ENCODE measurements at regions not wholly inside any gene's neighbourhood (a gene's known extent, or its start where the extent isn't known, plus 50 kb on each side); places are given as distances from the start of the nearest gene placed in this dataset.
A peak's percentile ranks its signal among the peaks of the same experiment; 100 is the strongest.

DNA sequence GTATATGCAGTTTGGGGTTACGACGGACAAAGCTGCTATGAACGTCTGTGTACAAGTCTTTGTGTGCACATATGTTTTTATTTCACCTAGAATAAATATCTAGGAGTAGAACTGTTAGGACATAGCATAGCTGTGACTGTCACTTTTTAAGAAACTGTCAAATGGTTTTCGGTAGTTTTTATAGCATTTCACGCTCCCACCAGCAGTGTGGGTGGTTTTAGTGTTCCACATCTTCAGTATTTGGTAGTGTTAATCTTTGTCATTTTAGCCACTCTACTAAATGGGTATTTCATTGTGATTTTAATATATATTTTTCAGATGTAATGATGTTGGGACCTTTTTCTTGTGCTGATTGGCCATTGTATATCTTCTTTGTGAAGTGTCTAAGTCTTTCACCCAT lies 109.1 kb upstream of the BCAT1 start:
- no peak for DNase-seq (ENCODE audit: low read depth)

- no peak for DNase-seq (ENCODE audit: low read depth)
Measured at GRCh38 chr12:25056486-25057130, 107.7 kb upstream of the BCAT1 start.

- DNase-seq (ENCODE audit: low read depth): no peak
Measured at GRCh38 chr12:25056011-25056410, 107.1 kb upstream of the BCAT1 start.

GRCh38 chr12:25054783-25055144 lies 105.9 kb upstream of the BCAT1 start:
- DNase-seq (ENCODE audit: low read depth): no peak

DNA sequence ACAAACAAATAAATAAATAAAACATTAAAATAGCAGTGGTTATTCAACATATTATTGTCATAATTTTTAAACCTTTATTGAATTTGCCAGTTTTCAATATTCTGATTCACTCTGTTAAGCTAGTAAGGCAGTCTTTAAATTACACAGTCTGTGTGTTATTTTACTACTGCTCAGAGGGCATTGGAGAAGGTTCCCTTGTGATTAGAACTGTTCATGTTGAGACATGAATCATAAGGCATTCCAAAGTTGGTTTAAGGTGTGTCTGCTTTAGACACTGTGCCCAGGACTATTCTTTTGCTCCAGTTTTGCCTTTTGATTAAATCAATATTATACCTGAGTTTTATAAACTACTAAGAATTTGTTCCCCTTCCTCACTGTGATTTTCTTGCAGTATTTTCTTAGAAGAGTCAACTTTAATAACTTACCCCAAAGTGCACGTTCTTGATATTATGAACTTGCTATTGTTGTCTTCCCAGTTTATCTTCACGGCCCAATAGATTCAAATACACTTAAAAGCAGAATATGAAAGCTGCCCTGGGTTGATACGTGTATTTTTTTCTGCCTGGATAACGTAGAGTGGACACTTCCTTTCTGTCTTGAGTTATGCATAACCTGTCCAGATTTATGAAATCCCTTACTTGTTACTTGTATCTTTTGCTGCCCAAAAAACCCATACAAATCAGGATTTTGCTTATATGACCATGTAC lies 105.3 kb upstream of the BCAT1 start:
- DNase-seq (ENCODE audit: low read depth): no peak

DNA sequence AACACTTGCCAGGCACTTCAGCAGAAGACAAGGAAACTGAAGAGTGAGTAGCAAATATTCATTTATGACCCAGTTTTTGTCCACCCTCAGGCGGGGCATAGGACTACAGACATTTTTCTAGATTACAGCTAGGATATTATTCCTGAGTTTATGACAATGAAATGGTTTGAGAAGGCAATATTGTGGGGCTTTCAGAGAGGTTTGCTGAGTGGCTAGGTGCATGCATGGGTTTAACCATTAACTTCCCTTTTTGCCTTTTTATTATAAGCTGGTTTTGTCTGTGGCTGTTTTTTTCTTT lies 104.0 kb upstream of the BCAT1 start:
- no peak for DNase-seq (ENCODE audit: low read depth)

DNA sequence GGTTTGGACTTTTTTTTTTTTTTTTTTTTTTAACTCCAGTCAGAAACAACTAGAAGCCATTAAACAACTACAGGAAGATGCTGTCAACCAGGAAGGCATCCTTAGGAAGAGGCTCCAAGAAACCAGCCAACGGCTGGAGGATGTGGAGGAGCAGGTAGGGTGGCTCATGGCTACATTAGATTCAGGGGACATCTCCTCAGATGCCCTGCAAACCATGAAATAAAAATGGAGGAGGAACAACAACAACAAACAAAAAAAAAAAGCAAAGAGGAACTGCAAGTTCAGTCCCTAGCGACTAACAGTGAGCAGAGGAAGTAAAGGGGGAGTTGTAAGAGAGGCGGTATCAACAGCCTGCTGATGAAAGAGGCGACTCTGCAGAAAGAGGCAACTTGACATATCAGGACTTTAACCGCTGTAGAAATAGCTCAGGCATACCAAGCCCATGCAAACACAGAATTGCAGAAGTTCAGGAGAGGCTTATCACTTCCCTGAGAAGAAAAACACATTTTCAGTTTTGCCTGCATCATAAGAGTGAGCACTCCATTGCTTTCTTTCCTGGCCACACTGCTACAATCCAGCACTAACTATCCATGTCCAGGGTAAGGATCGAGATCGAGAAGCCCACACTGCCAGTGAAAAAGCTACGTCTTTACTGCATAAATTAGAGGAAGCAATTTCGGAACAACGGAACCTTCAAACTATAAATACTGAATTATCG lies 103.5 kb upstream of the BCAT1 start:
- no peak for DNase-seq (ENCODE audit: low read depth)

DNA sequence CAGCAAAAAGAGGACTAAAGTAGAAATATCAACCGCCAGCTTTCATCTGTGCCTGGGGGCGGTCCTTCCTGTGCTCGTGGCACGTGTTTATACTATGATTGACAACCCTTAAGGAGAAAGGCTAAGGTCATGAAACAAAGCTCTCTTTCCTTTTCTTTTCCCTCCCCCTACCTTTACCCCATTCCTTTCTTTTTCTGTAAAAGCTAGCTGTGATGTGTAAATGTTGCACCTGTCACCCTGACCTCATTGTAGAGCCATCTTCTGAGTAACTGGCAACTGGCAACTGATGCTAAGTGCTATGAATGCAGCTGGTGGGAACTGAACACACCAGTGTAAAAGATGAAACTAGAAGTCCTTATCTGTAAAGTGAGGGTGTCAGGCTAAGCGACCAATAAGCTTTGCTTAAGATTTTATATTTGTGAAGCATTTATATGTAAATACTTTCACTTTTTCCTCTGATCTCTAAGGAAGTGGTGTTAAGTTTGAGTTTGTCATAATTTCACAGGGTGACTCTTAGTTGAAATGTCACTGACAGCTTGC lies 102.8 kb upstream of the BCAT1 start:
- DNase-seq (ENCODE audit: low read depth): no peak

DNA sequence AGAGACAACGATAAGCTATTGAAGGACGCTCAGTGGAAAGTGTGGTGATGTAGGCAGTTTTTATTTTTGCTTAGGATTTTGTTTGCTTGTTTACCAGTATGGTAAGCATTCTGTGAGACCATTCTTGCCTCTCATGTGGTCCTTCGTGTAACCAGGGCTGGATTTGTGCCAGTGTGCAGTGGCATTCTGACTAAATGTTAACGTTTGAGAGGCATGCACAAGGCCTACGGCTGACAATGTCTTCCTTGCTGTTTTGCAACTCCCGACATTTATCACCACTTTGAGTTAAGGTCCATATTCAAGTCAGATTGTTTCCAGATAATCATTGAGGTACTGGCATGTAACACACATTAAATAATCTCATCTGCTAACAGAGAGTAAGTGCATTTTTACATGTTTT lies 102.3 kb upstream of the BCAT1 start:
- DNase-seq (ENCODE audit: low read depth): no peak

DNA sequence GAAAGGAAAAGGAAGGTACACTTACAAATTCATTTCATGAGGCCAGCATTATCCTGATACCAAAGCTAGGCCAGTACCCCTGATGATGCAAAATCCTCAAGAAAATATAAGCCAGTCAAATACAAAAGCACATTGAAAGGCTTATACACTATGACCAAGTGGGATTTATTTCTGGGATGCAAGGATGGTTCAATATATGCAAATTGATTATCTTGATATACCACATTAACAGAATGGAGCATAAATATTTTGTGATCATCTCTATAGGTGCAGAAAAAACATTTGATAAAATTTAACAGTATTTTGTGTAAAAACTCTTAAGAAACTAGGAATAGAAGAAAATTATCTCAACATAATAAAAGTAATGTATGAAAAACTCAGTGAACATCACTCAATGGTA lies 97.0 kb upstream of the BCAT1 start:
- DNase-seq (ENCODE audit: low read depth): no peak

DNA sequence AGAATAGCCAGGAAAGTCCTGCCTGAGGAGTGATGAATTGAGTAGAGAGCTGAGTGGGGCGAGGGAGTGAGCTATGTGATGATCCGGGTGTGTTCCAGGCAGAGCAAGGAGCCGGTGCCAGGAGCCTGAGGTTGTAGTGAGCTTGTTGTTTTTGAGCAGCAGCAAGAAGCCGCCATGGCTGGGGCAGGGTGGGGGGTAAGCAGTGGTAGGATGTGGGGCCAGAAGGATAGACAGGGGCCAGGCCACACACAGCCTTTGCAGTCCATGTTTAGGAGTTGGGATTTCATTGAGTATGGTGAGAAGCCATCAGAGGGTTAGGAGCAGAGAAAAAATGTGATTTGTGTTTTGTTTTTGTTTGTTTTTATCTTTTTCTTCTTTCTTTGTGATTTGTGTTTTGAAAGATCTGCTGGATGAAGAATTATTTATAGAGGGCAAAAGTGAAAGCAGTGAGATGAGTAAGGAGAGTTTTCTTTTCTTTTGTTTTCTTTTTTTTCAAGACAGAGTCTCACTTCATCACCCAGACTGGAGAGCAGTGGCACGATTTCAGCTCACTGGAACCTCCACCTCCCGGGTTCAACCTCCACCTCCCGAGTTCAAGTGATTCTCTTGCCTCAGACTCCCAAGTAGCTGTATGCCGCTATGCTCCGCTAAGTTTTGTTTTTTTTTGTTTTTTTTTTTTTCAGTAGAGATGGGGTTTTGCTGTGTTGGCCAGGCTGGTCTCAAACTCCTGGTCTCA lies 92.3 kb upstream of the BCAT1 start:
- DNase-seq (ENCODE audit: low read depth): no peak

- no peak for DNase-seq (ENCODE audit: low read depth)
Measured at GRCh38 chr12:25040593-25040992, 91.7 kb upstream of the BCAT1 start.

- no peak for DNase-seq (ENCODE audit: low read depth)
Measured at GRCh38 chr12:25034676-25035075, 85.8 kb upstream of the BCAT1 start.

- DNase-seq (ENCODE audit: low read depth): no peak
Measured at GRCh38 chr12:25025951-25026490, 77.1 kb upstream of the BCAT1 start.

- no peak for DNase-seq (ENCODE audit: low read depth)
Measured at GRCh38 chr12:25025260-25025659, 76.4 kb upstream of the BCAT1 start.

DNA sequence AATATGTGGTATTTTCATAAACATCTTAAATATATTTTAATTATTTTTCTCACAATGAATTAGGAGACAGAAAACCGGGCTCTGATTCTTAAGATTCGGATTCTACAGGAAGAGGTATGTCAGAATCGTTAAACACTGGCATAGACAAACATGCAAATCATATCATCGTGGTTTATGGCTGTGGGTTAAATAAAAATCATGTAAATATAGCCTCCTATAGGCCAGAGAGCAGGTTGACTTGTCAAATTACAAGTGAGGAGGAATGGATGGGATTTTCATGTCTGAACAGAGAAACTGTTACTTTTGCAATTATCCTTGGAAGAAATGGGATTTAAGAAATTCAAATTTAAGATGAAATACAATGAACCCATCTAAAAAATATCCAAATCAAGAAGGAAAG lies 74.9 kb upstream of the BCAT1 start:
- no peak for DNase-seq (ENCODE audit: low read depth)

GRCh38 chr12:25020621-25021243 lies 71.8 kb upstream of the BCAT1 start:
- no peak for DNase-seq (ENCODE audit: low read depth)

- DNase-seq (ENCODE audit: low read depth): no peak
Measured at GRCh38 chr12:25018146-25018545, 69.2 kb upstream of the BCAT1 start.

DNA sequence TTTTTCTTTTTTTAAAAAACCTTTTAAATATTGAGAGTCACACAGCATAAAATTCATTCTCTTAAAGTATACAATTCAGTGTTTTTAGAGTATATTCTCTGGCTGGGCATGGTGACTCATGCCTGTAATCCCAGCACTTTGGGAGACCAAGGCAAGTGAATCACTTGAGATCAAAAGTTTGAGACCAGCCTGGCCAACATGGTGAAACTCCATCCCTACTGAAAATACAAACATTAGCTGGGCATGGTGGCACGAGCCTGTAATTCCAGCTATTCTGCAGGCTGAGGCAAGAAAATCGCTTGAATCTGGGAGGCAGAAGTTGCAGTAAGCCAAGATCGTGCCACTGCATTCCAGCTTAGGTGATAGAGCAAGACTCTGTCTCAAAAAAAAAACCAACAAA lies 68.4 kb upstream of the BCAT1 start:
- DNase-seq (ENCODE audit: low read depth): peak; percentile 67

GRCh38 chr12:25014961-25015360 lies 66.1 kb upstream of the BCAT1 start:
- peak; percentile 18 for DNase-seq (ENCODE audit: low read depth)

DNA sequence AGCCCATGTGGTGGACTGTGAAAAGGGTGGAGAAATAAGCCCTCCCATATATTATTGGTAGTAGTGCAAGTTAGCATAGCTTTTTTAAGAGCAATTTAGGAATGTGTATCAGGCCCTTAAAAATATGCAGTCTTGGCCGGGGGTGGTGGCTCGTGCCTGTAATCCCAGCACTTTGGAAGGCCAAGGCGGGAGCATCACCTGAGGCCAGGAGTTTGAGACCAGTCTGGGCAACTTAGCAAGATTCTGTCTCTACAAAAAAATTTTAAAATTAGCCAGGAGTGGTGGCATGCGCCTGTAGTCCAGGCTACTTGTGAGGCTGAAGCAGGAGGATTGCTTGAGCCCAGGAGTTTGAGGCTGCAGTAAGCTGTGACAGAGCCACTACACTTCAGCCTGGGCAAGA lies 64.2 kb upstream of the BCAT1 start:
- no peak for DNase-seq (ENCODE audit: low read depth)

Measured in HT1080 (cell line).